ENCODE measurements at regions not wholly inside any gene's neighbourhood (a gene's known extent, or its start where the extent isn't known, plus 50 kb on each side); places are given as distances from the start of the nearest gene placed in this dataset.
"Not testable (repeated sequence)": the region's sequence is repeated elsewhere in the genome, so short reads cannot be mapped to it uniquely, and the experiment has no call there.

- no peak for DNase-seq
Observed at GRCh38 chr1:79741720-79742421, 735.3 kb upstream of the ADGRL4 start.

GRCh38 chr1:79738101-79738500, 731.6 kb upstream of the ADGRL4 start:
- DNase-seq, result no peak

- no peak for DNase-seq
Observed at GRCh38 chr1:79737193-79737592, 730.7 kb upstream of the ADGRL4 start.

- no peak for DNase-seq
Observed at GRCh38 chr1:79732950-79733349, 726.4 kb upstream of the ADGRL4 start.

GRCh38 chr1:79726911-79727310, 720.4 kb upstream of the ADGRL4 start:
- DNase-seq, result no peak

GRCh38 chr1:79726321-79726720, 719.8 kb upstream of the ADGRL4 start:
- no peak for DNase-seq

GRCh38 chr1:79716447-79716846, 709.9 kb upstream of the ADGRL4 start:
- DNase-seq, result no peak

GRCh38 chr1:79714664-79715063, 708.1 kb upstream of the ADGRL4 start:
- no peak for DNase-seq

GRCh38 chr1:79711001-79711431, 704.5 kb upstream of the ADGRL4 start:
- no peak for DNase-seq

GRCh38 chr1:79708646-79709265, 702.2 kb upstream of the ADGRL4 start:
- no peak for DNase-seq

GRCh38 chr1:79705218-79705617, 698.7 kb upstream of the ADGRL4 start:
- no peak for DNase-seq

GRCh38 chr1:79704067-79704466, 697.5 kb upstream of the ADGRL4 start:
- no peak for DNase-seq

- DNase-seq, result not testable (repeated sequence)
Observed at GRCh38 chr1:79702336-79702999, 695.9 kb upstream of the ADGRL4 start.

- DNase-seq, result no peak
Observed at GRCh38 chr1:79695138-79695537, 688.6 kb upstream of the ADGRL4 start.

- no peak for DNase-seq
Observed at GRCh38 chr1:79694241-79694640, 687.7 kb upstream of the ADGRL4 start.

- DNase-seq, result no peak
Observed at GRCh38 chr1:79693441-79694114, 687.0 kb upstream of the ADGRL4 start.

- DNase-seq, result no peak
Observed at GRCh38 chr1:79692519-79692918, 686.0 kb upstream of the ADGRL4 start.

- DNase-seq, result no peak
Observed at GRCh38 chr1:79688932-79689331, 682.4 kb upstream of the ADGRL4 start.

GRCh38 chr1:79683420-79683819, 676.9 kb upstream of the ADGRL4 start:
- no peak for DNase-seq

- no peak for DNase-seq
Observed at GRCh38 chr1:79682478-79682877, 675.9 kb upstream of the ADGRL4 start.

- no peak for DNase-seq
Observed at GRCh38 chr1:79681382-79681781, 674.9 kb upstream of the ADGRL4 start.

GRCh38 chr1:79679916-79680315, 673.4 kb upstream of the ADGRL4 start:
- no peak for DNase-seq

All from left kidney (tissue), 1 donor.